ENCODE measurements at regions not wholly inside any gene's neighbourhood (a gene's known extent, or its start where the extent isn't known, plus 50 kb on each side); places are given as distances from the start of the nearest gene placed in this dataset.
A peak's percentile ranks its signal among the peaks of the same experiment; 100 is the strongest.

- peak; percentile 73 for DNase-seq (ENCODE audit: low spot score)
These were observed 229.2 kb downstream of the PTTG2 start for GRCh38 chr4:38189445-38189844.

GRCh38 chr4:38190717-38191178, 230.6 kb downstream of the PTTG2 start:
- no peak for DNase-seq (ENCODE audit: low spot score)

- DNase-seq (ENCODE audit: low spot score) = no peak
These were observed 232.3 kb downstream of the PTTG2 start for GRCh38 chr4:38192516-38192915.

- no peak for DNase-seq (ENCODE audit: low spot score)
These were observed 233.2 kb downstream of the PTTG2 start for GRCh38 chr4:38193236-38193863.

- no peak for DNase-seq (ENCODE audit: low spot score)
These were observed 233.9 kb downstream of the PTTG2 start for GRCh38 chr4:38194047-38194602.

GRCh38 chr4:38195486-38195885, 235.3 kb downstream of the PTTG2 start:
- no peak for DNase-seq (ENCODE audit: low spot score)

GRCh38 chr4:38195911-38196310, 235.7 kb downstream of the PTTG2 start:
- DNase-seq (ENCODE audit: low spot score) = no peak

- DNase-seq (ENCODE audit: low spot score) = peak; percentile 39
These were observed 242.0 kb downstream of the PTTG2 start for GRCh38 chr4:38202242-38202641.

- no peak for DNase-seq (ENCODE audit: low spot score)
These were observed 243.4 kb downstream of the PTTG2 start for GRCh38 chr4:38203609-38204008.

GRCh38 chr4:38204339-38205035, 244.3 kb downstream of the PTTG2 start:
- no peak for DNase-seq (ENCODE audit: low spot score)

- no peak for DNase-seq (ENCODE audit: low spot score)
These were observed 245.1 kb downstream of the PTTG2 start for GRCh38 chr4:38205261-38205660.

- no peak for DNase-seq (ENCODE audit: low spot score)
These were observed 246.9 kb downstream of the PTTG2 start for GRCh38 chr4:38207110-38207457.

- DNase-seq (ENCODE audit: low spot score) = no peak
These were observed 249.5 kb downstream of the PTTG2 start for GRCh38 chr4:38209654-38210053.

GRCh38 chr4:38210396-38211114, 250.4 kb downstream of the PTTG2 start:
- no peak for DNase-seq (ENCODE audit: low spot score)

GRCh38 chr4:38211885-38212284, 251.7 kb downstream of the PTTG2 start:
- no peak for DNase-seq (ENCODE audit: low spot score)

- DNase-seq (ENCODE audit: low spot score) = no peak
These were observed 253.0 kb downstream of the PTTG2 start for GRCh38 chr4:38213083-38213805.

GRCh38 chr4:38222892-38223291, 262.7 kb downstream of the PTTG2 start:
- DNase-seq (ENCODE audit: low spot score) = no peak

- DNase-seq (ENCODE audit: low spot score) = no peak
These were observed 263.1 kb downstream of the PTTG2 start for GRCh38 chr4:38223306-38223705.

GRCh38 chr4:38223782-38224236, 263.6 kb downstream of the PTTG2 start:
- DNase-seq (ENCODE audit: low spot score) = no peak

GRCh38 chr4:38224850-38225249, 264.7 kb downstream of the PTTG2 start:
- no peak for DNase-seq (ENCODE audit: low spot score)

GRCh38 chr4:38226170-38226569, 266.0 kb downstream of the PTTG2 start:
- no peak for DNase-seq (ENCODE audit: low spot score)

All from LoVo (cell line).